Caki2 (cell line): ENCODE measurements at regions not wholly inside any gene's neighbourhood (a gene's known extent, or its start where the extent isn't known, plus 50 kb on each side); places are given as distances from the start of the nearest gene placed in this dataset.
A peak's percentile ranks its signal among the peaks of the same experiment; 100 is the strongest.
"Not testable (repeated sequence)": the region's sequence is repeated elsewhere in the genome, so short reads cannot be mapped to it uniquely, and the experiment has no call there.

Source experiments
- DNase-seq: peaks from one replicate; pipeline ENCODE4 v3.0.0-alpha.2; 2015; ENCODE audit warnings: low read depth
- in situ Hi-C: cut with HindIII; loops from 2 replicates; pipeline ENCODE4 v1.10.0; 2016; ENCODE audit warnings: low sequenced_read_pairs, low pct_unique_long_range_greater_than_20kb, mixed read lengths

DNA sequence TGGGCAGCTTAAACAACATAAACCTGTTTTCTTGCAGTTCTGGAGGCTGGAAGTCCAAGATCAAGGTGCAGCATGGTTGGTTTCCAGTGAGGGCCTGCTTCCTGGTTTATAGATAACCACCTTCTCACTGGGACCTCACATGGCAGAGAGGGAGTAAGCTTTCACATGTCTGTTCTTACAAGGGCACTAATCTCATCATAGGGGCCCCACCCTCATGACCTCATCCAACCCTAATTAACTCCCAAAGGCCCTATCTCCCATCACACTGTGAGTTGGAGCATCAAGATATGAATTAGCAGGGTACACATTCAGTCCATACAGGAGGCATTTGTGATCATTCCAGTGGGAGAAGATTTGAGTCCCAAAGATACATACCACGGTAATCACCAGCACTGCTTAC is 50.5 kb upstream of the GRIN2A start:
- in situ Hi-C loops, result no loop called here
- DNase-seq, result no peak

GRCh38 chr16:10239640-10240039 is 57.4 kb upstream of the GRIN2A start:
- in situ Hi-C loops, result no loop called here
- DNase-seq, result no peak

DNA sequence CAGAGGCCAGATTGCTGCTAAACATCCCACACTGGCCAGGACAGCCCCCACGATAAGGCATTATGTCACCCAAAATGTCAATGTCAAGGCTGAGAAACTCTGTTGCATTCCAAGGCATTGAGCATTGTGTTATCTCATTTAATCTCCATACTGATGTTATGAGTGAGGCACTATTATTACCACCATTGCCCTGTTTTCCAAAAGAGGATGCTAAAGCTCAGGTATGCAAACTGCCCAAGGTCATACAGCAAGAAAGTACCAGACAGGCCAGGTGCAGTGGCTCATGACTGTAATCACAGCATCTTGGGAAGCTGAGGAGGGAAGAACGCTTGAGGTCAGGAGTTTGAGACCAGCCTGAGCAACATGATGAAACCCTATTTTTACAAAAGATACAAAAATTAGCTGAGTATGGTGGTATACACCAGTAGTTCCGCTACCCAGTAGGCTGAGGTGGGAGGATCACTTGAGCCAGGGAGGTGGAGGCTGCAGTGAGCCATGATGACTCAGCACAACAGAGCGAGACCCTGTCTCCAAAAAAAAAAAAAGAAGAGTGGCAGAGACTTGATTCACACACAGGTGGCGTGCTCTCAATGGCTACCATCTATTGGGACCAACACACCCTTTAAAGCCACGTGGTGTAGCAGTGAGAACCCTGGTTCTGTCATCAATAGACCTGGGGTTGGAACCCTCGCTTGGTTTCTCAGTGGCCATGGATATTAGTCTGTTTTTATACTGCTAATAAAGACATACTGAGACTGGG is 58.8 kb upstream of the GRIN2A start:
- in situ Hi-C loops, result no loop called here
- no peak for DNase-seq

GRCh38 chr16:10242097-10242496 is 59.9 kb upstream of the GRIN2A start:
- no peak for DNase-seq
- in situ Hi-C loops, result no loop called here

DNA sequence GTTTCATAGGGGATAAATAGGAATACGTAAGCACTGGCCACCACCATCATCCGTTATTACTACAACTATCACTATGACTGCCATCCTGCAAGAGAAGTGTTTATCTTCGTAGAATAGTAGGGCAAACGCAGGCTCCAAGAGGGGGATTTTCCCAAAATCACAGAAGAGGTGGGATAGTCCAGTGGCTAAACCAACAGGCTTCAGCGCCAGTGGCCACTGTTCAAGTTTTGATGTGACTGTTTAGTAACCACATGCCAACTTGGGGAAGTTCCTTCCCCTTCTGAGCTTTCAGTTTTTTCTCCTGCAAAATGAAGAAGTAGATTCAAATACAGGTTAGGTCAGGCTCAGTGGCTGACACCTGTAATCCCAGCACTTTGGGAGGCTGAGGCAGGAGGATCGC is 60.7 kb upstream of the GRIN2A start:
- in situ Hi-C loops, result no loop called here
- no peak for DNase-seq

- in situ Hi-C loops, result no loop called here
- DNase-seq, result no peak
Measured at GRCh38 chr16:10245002-10245401, 62.8 kb upstream of the GRIN2A start.

GRCh38 chr16:10250137-10250828 is 68.1 kb upstream of the GRIN2A start:
- DNase-seq, result no peak
- in situ Hi-C loops, result no loop called here

GRCh38 chr16:10252155-10252554 is 69.9 kb upstream of the GRIN2A start:
- DNase-seq, result no peak
- in situ Hi-C loops, result no loop called here

GRCh38 chr16:10253409-10253808 is 71.2 kb upstream of the GRIN2A start:
- in situ Hi-C loops, result no loop called here
- no peak for DNase-seq

- DNase-seq, result no peak
- in situ Hi-C loops, result no loop called here
Measured at GRCh38 chr16:10255728-10256127, 73.5 kb upstream of the GRIN2A start.

DNA sequence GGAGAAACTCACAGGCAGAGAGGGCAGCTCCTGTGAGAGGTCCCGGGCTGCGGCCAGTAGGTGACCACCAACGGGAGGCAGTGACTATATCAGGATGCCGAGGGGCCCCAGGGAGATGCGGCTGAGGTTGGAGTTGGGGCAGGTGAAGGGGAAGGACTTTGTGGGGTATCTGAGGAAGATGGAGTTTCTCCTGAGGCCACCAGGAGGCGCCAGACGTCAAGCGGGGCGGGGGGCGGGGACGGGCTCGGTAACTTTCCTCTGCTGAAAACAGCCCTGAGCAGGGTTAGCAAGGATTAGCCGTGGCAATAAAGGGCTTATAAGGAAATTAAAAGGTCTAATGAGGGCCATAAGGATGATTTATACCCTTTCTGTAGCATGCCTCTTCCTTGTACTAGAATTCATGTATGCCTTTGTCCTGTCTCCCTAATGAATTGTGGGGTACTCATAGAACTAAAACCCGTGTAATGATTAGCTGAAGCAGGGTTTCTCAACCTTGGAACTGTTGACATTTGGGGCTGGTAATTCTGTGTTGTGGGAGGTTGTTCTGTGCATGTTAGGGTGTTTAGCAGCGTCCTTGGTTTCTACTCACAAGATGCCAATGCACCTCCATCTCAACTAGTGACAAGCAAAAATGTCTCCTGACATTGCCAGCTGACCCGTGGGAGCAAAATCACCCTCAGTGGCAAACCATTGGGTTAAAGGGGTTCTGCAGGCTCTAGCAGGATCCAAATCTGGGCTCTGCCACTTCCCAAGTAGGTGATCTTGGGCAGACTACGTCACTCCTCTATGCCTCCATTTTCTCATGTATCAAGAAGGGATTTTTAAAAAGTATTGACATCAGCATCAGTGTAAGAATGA is 74.8 kb upstream of the GRIN2A start:
- in situ Hi-C loops, result no loop called here
- peak; percentile 54 for DNase-seq

DNA sequence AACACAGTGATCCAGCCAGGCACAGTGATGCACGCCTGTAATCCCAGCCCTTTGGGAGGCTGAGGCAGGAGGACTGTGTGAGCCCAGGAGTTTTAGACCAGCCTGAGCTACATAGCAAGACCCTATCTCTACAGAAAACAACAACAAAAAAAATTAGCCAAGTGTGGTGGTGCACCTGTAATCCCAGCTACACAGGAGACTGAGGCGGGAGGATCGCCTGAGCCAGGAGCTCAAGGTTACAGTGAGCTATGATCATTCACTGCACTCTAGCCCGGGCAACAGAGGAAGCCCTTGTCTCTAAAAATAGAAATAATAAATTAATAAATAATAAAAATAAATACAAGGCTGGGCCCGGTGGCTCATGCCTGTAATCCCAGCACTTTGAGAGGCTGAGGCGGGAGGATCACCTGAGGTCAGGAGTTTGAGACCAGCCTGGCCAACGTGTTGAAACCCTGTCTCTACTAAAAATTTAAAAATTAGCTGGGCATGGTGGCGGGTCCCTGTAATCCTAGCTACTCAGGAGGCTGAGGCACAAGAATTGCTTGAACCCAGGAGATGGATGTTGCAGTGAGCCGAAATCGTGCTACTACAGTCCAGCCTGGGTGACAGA is 75.5 kb upstream of the GRIN2A start:
- DNase-seq, in situ Hi-C loops: not testable (repeated sequence)

GRCh38 chr16:10258930-10259603 is 76.8 kb upstream of the GRIN2A start:
- DNase-seq, result peak; percentile 88
- in situ Hi-C loops, result not testable (repeated sequence)

DNA sequence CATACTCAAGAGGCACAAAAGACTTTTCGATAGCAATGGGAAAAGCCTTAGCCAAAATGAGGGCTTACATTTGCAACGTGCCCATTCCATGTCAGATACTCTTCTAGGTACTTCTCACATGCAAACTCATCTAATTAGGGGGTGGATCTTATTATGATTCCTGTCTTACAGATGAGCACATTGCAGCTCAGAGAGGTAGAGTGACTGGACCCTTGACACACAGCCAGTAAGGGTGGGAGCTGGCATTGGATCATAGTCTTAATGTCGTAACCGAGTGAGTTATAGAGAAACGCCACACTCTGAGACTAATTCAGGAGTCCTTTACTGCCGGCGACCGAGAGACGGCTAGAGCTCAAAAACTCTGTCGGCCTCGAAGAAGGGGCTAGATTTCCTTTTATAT is 78.8 kb upstream of the GRIN2A start:
- DNase-seq, result no peak
- in situ Hi-C loops, result no loop called here

DNA sequence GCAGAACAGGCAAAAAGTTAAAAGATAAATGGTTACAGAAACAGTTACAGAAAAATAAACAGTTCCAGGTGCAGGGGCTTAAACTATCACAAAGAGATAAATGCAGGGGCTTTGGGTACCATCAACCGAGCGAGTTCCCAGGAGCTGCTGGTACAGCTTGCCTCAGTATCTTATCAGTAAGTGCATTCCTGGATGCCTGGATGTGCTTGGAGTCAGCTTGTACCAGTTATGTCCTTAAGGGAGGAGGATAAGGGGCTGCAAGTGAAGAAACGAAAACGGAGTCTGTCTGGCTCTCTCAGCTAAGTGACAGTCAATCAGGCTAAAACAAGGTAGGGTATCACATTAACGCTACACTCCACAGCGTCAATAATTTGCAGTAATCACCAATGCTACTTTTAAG is 79.3 kb upstream of the GRIN2A start:
- in situ Hi-C loops, DNase-seq: not testable (repeated sequence)

DNA sequence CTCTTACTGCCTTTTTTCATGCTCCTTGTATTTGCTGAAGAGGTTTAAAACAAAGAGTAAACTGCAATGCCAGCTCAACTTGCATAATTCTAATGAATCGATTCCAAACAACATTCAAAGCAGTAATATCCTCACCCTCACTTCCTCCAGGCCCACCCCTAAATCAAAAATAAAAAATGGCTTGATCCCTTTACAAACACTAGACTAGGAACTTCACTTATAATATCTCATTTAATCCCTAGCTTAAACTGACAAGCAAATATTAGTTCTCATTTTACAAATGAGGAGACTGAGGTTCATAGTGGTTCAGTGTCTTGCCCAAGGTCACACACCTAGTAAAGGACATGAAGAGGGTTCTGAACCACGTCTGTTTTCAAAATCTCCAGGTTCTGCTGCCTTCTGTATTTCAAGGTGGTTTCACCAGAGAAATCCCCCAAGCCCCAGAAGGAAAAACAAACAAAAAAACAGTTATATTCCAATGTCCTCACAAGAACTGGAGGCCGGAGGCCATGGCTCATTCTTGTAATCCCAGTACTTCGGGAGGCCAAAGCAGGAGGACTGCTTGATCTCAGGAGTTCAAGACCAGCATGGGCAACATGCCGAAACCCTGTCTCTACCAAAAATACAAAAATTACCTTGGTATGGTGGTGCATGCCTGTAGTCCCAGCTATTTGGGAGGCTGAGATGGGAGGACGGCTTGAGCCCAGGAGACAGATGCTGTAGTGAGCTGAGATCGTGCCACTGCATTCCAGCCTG is 80.3 kb upstream of the GRIN2A start:
- DNase-seq, result no peak
- in situ Hi-C loops, result no loop called here

DNA sequence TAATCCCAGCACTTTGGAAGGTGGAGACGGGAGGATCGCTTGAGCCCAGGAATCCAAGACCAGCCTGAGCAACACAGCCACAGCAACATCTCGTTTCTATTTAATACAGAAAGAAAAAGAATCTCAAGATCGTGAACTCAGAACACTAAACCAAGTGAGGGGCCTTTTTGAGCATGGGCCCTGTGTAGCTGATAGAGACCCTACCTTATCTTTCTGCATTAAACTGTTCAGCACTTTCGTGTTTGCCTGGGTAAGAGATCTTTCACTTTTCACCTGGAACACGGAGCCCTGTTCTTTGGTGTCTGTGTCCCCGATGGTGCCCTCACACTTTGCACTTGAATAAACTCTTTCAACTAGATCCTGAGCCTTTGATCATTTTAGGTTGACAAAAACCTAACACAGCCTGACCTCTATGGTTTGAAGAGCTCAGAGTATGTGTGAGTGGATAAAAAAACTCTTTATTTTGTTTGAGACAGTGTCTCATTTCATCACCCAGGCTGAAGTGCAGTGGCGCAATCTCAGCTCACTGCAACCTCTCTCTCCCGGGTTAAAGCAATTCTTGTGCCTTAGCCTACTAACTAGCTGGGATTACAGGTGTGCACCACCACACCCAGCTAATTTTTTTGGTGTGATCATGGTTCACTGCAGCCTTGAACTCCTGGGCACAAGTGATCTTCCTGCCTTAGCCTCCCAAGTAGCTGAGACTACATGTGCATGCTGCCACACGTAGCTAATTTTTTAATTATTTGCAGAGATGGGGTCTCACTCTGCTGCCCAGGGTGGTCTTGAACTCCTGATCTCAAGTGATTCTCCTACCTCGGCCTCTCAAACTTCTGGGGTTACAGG is 83.8 kb upstream of the GRIN2A start:
- in situ Hi-C loops, result no loop called here
- no peak for DNase-seq
